LoVo (cell line): ENCODE measurements at regions not wholly inside any gene's neighbourhood (a gene's known extent, or its start where the extent isn't known, plus 50 kb on each side); places are given as distances from the start of the nearest gene placed in this dataset.

Experiments used
- DNase-seq: peaks from one replicate; pipeline ENCODE4 v3.0.0-alpha.2; 2016; ENCODE audit warnings: low spot score

DNA sequence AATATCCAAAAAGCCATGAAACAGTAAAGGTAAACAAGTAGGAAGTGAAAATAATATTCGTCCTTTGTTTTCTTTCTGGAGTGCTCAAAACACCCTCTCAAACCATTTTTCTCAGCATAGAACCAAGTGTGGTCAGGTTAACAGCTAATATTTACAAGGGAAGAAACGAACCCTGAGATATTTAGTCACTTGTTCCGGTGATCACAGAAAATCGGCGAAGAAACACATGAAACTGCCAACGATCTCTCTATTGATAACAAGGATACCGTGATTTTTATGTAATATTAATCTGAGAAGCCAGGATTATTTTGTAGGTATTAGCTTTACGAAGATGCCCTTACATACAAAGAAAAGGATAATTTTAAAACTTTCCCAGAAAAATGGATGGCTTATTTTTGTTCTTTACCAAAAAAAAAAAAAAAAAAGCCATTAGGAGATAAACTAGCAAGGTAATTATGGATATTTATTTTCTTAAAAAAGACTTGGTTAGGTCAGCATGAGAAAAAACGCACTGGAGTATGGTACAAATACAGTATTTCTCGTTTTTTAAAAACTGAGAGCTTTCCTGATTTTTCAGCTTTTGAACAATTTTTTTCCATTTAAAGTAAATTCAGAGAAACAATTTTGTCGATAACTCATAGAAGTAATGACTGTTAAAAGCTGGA is 107.3 kb upstream of the HNRNPU start:
- no peak for DNase-seq

DNA sequence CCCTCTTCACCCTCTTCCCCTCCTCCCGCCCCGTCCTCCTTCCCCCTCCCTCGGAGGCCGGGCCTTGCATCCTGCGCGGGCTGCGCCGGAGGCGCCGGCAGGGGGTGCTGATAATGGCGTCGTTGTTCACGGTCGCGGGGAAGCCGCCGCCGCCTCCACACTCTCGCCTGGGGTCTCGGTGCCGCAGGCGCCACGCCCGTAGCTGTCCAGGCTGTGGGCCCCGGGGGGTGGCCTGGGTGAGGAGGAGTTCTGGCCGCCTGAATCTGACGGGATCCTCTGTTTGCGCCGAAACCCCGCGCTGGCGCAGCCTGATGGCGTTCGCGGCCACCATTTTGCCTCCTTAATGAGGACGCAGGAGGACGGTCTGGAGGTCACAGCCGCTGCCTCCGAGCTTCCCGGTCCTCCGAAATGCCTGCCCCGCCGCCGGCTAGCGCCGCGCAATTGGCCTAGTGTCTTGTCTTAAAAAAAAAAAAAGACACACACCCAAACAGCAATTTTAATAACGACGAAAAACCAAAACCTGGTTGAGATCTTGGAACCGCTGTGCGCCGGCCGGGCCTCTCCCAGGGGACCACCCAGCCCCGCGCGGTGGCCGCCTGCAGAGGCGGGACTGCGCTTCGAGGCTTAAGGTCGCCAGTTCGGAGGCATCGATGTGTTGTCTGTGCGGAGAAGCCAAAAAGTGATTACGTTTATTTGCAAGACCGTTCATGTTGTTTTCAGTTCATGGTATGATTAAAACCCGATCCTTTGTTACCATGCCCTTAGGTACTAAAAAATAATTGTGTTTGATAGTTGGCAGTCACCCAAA is 106.6 kb upstream of the HNRNPU start:
- peak; percentile 92 for DNase-seq

DNA sequence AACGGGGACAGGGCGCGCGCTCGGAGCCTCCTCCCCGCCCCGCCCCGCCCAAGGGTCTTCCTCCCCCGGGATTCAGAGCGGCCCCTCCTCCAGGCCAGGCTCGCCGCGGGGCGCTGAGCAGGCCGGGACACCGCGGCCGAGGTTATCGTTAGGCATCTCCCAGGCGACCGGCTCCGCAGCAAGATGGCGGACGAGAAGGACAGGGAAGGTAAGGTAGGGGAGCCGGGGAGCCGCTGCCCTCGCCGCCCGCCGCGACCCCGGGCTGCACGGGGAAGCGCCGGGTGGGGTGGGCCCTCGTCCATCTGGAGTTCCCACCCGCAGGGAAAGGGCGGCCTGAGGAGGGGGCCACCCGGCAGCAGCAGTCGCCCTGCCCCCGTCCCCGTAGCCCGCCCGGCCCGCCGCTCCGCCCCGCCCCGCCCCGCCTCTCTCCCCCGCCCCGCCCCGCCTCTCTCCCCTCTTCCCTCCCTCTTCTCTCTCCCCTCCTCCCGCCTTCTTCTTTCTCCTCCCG is 105.9 kb upstream of the HNRNPU start:
- peak; percentile 78 for DNase-seq

DNA sequence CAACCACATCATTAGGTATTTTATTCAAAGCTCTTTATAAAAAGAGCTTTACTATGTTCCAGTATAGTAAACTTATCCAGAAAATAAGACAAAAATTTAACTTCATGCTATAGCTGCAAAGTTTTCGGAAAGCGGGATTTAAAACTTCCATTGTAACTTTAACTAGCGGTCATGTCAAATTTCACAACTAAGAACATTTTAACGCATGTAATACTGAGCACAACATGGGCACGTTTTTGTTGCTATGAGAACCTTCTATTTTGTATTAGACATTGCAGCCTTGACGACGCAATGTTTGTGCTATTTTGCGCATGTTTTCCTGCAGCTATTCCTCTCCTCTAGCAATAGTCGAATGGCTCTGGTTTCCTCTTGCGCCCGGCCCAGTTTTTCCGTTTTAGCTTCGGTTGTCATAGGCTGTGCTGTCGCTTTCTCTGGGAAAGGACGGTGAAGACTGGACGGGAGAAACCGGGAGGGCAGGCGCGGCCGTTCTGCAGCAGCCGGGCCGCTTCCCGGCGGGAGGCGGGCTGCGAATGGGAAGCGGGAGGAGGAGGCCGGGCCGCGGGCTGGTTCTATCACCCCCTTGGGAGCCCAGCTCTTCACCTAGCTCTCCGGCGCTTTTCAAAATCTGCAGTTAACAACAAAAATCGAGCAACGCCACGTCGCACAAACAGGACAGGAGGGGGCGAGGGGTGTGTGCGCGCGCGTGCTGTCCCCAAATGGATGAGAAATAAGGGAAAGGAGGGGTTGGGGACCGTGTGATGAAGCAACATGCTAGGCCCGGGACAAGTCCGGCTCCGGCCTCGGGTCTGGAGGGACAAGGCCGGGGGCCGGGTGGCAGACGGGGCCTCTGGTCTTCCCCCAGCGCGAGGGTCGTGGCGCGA is 105.3 kb upstream of the HNRNPU start:
- DNase-seq: peak; percentile 43

DNA sequence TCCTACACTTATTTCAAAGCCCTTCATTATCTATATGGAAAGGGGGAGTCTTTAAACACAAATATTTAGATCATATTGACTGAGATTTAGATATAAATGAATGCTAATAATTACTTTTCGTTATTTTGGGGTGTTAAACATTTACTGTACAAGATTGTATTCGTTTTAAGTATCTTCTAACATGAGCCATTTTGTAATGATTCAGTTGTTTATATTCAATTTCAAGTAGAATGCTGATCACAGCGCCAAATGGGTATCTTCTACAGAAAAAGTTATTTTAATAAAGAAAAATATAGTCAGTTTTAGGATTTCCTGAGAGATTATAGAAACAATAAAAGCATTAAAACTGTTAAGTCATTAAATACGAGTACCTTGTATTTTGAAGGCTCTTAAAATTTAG is 104.5 kb upstream of the HNRNPU start:
- no peak for DNase-seq

DNA sequence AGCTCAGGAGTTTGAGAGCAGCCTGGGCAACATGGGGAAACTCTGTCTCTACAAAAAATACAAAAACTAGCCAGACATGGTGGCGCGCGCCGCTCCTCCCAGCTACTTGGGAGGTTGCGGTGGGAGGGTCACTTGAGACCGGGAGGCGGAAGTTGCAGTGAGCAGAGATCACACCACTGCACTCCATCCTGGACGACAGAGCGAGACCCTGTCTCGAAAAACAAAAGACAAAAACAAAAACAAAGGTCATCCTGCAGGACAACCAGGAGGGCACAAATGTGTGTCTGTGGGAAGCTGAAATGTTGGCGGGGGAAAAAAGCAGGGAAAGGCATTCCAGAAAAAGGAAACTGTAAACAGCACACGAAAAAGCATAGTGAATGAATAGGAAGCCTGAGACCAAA is 104.1 kb upstream of the HNRNPU start:
- no peak for DNase-seq

GRCh38 chr1:244967159-244967558 is 102.8 kb upstream of the HNRNPU start:
- DNase-seq: no peak

DNA sequence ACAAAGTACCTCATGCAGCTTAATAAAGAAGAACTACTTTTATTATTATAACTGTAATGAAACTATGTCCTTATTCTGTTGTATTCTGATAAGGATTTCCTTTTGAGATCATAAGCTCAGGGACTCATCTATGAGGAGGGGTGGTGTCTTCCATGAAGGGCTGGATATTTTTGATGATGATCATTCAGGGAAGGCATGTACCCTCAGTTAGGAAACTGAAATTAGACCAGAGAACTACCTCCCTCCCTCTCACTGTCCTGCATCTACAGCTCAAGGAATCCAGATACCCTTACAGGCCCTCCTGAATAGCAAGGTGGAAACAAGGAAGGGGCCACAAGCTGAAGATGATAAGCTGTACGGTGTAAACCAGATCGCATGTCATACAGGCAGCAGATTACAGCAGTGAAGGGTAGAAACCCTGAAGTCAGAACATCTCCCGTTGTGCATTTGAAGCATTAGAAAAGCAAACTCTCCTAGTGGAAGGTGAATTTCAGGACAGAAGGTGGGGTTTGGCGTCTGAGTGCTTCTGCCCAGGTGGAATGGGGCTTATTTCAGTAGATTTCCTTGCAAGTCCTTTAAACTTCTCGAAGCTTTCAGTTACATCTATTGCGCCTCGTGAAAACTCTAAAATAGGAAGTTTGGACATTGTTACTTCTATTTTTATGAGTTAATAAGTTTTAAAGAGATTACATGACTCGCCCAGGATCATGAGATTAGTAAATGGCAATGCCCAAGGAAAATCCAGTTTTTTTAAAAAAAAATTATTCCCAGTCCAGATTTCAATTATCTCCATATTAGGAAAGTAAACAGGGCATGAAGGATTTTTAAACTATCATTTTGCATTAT is 101.1 kb upstream of the HNRNPU start:
- no peak for DNase-seq

DNA sequence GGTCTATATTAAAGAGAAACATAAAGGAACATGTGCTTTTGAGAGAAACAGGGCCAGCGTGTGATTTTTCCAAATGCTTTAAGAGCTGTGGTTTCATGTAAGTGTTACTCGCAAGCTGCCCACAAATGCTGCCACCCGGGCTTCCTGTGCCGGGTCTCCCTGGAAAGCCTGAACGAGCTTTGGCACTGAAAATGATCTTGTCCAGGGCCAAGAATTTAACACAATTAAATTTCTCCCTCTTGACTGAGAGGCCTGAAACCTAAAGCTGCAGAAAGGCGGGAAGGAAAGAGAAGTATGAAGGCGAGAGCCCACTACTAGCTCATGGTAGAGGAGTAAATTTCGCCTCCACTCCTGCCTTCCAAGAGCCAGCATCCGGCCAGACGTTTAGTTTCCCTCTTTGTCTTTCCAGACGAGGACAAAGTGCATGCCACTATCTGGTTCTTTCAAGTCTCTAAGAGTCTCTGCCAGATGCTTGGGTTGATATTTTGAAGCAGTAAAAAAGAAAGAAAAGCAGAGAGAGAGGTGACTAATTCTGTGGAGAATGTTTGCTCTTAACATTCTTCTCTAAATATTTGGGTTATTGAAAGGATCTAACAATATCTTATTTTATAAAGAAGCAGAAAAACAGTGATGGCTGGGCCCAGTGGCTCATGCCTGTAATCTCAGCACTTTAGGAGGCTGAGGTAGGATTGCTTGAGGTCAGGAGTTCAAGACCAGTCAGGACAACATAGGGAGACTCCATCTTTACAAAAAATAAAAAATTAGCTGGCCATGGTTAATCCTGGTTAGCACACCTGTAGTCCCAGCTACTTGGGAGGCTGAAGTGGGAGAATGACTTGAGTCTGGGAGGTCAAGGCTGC is 100.0 kb upstream of the HNRNPU start:
- DNase-seq: peak; percentile 64

DNA sequence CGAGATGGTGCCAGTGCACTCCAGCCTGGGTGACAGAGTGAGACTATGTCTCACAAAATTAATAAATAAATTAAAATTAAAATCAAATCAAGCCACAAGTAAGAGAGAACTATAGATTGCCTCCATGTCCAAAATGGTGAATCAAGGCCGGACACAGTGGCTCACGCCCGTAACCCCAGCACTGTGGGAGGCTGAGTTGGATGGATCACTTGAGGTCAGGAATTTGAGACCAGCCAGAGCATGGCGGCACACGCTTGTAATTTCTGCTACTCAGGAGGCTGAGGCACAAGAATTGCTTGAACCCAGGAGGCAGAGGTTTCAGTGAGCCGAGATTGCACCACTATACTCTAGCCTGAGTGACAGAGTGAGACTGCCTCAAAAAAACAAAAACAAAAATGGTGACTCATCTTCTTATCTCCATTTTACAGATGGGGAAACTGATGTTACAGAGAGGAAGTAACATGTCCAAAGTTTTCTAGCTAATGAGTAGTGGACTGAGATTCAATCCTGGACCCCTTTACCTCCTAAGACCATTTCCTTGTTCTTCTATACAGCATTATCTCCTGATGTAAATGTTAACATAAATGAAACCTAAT is 99.0 kb upstream of the HNRNPU start:
- peak; percentile 24 for DNase-seq

DNA sequence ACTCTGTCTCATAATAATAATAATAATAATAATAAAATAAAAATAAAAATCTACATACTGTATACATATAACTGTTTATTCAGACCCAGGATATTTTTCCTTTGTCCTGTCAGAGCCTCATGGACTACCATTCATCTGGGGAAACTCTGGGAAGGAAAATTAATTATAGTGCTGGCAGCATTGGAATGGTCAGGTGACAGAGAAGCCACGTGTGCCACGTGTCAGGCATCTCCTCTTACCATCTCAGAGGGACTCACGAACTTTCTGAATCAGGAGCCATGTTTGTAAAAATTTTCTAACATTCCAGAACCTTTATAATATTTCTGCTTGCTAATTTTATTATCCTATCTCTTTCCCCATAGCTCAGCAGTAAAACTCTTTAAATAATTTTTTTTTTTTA is 97.8 kb upstream of the HNRNPU start:
- no peak for DNase-seq

DNA sequence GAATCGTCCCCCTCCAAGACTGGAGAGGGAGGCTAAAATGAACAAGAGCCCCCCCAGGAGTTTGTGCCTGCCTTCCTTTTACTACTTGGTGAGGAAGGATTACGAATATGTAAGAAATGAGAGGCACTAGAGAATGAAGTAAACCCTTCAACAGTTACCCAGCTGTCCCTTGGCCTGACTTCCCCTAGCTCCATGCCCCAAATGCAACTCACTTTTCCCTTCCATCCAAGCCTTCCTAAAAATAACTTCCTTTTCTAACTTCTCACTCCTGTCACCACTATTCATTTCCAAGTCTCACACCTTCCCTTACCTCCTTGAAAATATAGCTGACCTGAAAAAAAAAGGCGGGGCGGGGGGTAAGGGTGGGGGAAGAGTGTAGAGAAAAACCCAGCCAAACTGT is 96.6 kb upstream of the HNRNPU start:
- DNase-seq: no peak

DNA sequence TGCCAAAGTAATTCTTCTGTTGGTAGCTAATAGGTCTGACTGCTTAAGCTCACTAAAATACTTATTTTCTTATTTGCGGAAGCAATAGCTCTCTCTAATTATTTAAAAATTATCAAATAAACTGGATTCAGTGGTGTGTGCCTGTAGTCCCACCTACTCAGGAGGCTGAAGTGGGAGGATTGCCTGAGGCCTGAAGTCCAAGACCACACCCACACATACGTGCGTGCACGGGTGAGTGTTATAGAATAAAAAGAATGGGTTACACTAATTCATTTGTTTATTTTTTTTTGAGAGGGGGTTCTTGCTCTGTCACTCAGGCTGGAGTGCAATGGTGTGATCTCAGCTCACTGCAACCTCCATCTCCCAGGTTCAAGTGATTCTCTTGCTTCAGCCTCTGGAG is 94.2 kb upstream of the HNRNPU start:
- DNase-seq: no peak

DNA sequence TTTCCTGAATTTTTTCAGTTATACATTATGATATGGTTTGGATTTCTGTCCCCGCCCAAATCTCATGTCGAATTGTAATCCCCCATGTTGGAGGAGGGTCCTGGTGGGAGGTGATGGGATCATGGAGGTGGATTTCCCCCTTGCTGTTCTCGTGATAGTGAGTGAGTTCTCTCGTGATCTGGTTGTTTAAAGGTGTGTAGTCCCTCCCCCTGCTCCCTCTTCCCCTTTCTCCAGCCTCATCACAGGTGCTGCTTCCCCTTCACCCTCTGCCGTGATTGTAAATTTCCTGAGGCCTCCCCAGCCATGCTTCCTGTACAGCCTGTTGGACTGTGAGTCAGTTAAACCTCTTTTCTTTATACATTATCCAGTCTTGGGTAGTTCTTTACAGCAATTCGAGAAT is 93.2 kb upstream of the HNRNPU start:
- DNase-seq: no peak

- no peak for DNase-seq
Observed at GRCh38 chr1:244957122-244957521, 92.8 kb upstream of the HNRNPU start.

GRCh38 chr1:244955661-244956060 is 91.3 kb upstream of the HNRNPU start:
- DNase-seq: no peak

DNA sequence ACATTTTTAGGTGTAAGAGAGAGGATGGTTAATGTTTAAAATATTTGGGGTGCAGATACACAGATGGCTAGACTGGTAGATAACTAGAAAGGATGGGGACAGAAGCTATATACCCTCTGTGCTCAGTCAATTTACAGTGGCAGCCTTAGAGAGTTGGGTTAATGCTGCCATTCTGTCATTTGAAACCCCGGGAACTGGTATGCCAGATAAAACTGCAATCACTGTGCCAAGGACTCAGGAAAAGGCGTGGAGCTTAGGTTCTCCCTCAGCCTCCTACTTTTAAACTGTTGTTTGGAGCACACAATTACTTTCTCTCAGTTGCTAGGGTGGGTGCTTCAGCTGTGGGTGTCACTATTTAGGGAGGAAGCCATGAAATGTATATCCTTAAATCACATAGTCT is 90.0 kb upstream of the HNRNPU start:
- no peak for DNase-seq

GRCh38 chr1:244953901-244954300 is 89.6 kb upstream of the HNRNPU start:
- no peak for DNase-seq

DNA sequence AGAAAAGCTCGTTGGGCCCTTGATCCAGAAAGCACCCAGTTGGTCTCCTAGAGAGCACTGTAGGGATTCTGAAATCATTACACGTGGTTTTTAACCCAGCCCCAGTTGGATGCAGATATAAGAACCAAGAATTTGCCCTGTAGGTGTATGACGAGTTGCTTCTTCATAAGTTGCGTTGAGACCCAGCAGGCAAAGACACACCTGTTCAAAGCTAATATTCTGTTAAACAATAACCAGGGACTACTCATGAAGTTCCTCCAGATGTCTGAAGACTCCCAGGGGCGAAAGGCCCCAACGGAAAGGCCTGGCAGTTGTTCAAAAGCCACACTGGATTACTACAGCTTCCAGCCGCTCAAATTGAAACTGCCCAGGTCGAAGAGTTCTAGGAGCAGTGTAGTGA is 88.6 kb upstream of the HNRNPU start:
- peak; percentile 86 for DNase-seq

DNA sequence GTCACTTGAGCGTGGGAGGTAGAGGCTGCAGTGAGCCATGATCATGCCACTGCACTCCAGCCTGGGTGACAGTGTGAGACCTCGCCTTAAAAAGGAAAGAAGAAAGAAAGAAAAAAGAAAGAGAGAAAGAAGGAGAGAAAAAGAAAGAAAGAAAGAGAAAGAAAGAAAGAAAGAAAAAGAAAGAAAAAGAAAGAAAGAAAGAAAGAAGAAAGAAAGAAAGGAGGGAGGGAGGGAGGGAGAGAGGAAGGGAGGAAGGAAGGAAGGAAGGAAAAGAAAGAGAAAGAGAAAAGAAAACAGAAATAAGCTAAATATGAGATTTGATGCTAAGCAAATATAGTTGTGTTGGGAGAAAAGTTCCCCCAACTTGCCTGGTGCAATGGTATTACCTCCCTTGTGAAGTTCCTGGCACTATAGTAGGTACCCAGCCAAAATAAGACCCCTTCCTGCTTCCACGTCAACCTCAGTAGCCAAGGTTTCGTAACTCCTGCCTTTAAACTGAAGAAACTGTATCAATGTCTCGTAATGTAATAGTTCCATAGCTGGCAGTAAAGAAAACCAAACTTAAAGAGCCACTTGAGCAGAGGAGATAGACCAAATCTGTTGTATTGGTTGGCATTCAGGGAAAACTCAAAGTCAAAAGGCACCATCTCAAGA is 88.1 kb upstream of the HNRNPU start:
- DNase-seq: no peak
